ENCODE measurements at regions not wholly inside any gene's neighbourhood (a gene's known extent, or its start where the extent isn't known, plus 50 kb on each side); places are given as distances from the start of the nearest gene placed in this dataset.

- DNase-seq: no peak
- H3K27me3 ChIP-seq: no peaks in the 10 kb centered on the region
- H3K9me3 ChIP-seq: no peaks in the 10 kb centered on the region
- no peak overlapping the region for H3K27ac ChIP-seq
- H3K4me1 ChIP-seq: no peaks in the 10 kb centered on the region
- H3K36me3 ChIP-seq: no peaks in the 10 kb centered on the region
- WGBS, 2 donors: 62 to 78% methylated on average over 3 of the region's 3 CpGs
- intact Hi-C loops (cut with DNase I): no loop called here
- no peak overlapping the region for H3K4me3 ChIP-seq
- TF ChIP-seq CTCF (IDR thresholded peaks at IDR 0.05): no peak
- TF ChIP-seq POLR2A (IDR thresholded peaks at IDR 0.05): no peak
These were observed 82.9 kb upstream of the TRIO start for GRCh38 chr5:14060218-14060617.

GRCh38 chr5:14059810-14060209 is 83.3 kb upstream of the TRIO start:
- intact Hi-C loops (cut with DNase I): no loop called here
- TF ChIP-seq POLR2A (IDR thresholded peaks at IDR 0.05): no peak
- no peak for TF ChIP-seq CTCF (IDR thresholded peaks at IDR 0.05)
- H3K4me1 ChIP-seq: no peaks in the 10 kb centered on the region
- no peak overlapping the region for H3K27ac ChIP-seq
- DNase-seq: no peak
- no peaks in the 10 kb centered on the region for H3K36me3 ChIP-seq
- no peak overlapping the region for H3K4me3 ChIP-seq
- no peaks in the 10 kb centered on the region for H3K27me3 ChIP-seq
- 73 to 90% methylated on average over 2 of the region's 2 CpGs for WGBS, 2 donors
- H3K9me3 ChIP-seq: no peaks in the 10 kb centered on the region

GRCh38 chr5:14057289-14057688 is 85.9 kb upstream of the TRIO start:
- Histone ChIP-seq H3K36me3 (no peaks in the 10 kb centered on the region), H3K27ac (no peak overlapping the region), H3K9me3 (no peaks in the 10 kb centered on the region), H3K27me3 (no peaks in the 10 kb centered on the region), H3K4me3 (no peak overlapping the region), H3K4me1 (no peaks in the 10 kb centered on the region)
- DNase-seq: no peak
- 50 to 55% methylated on average over 7 of the region's 7 CpGs for WGBS, 2 donors
- intact Hi-C loops (cut with DNase I): no loop called here
- no peak for TF ChIP-seq POLR2A (IDR thresholded peaks at IDR 0.05)
- no peak for TF ChIP-seq CTCF (IDR thresholded peaks at IDR 0.05)

GRCh38 chr5:14056039-14056438 is 87.1 kb upstream of the TRIO start:
- 73 to 94% methylated on average over 3 to 4 of the region's 4 CpGs for WGBS, 2 donors
- TF ChIP-seq POLR2A (IDR thresholded peaks at IDR 0.05) (no peak), CTCF (IDR thresholded peaks at IDR 0.05) (no peak)
- H3K4me1 ChIP-seq: no peaks in the 10 kb centered on the region

GRCh38 chr5:14054965-14055963 is 87.9 kb upstream of the TRIO start:
- Histone ChIP-seq H3K27me3 (no peaks in the 10 kb centered on the region), H3K9me3 (no peaks in the 10 kb centered on the region), H3K36me3 (no peaks in the 10 kb centered on the region), H3K4me3 (no peak overlapping the region), H3K4me1 (no peaks in the 10 kb centered on the region), H3K27ac (no peak overlapping the region)
- no peak for DNase-seq
- WGBS, 2 donors: 66 to 68% methylated on average over 8 to 9 of the region's 9 CpGs
- TF ChIP-seq POLR2A (IDR thresholded peaks at IDR 0.05) (no peak), CTCF (IDR thresholded peaks at IDR 0.05) (no peak)
- intact Hi-C loops (cut with DNase I): no loop called here

More at GRCh38 chr5:14056039-14056438, 87.1 kb upstream of the TRIO start:
- no peak for DNase-seq
- no peaks in the 10 kb centered on the region for H3K36me3 ChIP-seq
- H3K27me3 ChIP-seq: no peaks in the 10 kb centered on the region
- intact Hi-C loops (cut with DNase I): no loop called here
- no peak overlapping the region for H3K27ac ChIP-seq
- H3K9me3 ChIP-seq: no peaks in the 10 kb centered on the region
- no peak overlapping the region for H3K4me3 ChIP-seq

Data from esophagus squamous epithelium (tissue), 5 donors.